ENCODE measurements at regions not wholly inside any gene's neighbourhood (a gene's known extent, or its start where the extent isn't known, plus 50 kb on each side); places are given as distances from the start of the nearest gene placed in this dataset.
"Not testable (repeated sequence)": the region's sequence is repeated elsewhere in the genome, so short reads cannot be mapped to it uniquely, and the experiment has no call there.

- DNase-seq (ENCODE audit: low read depth, low spot score), result not testable (repeated sequence)
These were observed 518.9 kb upstream of the HS3ST1 start for GRCh38 chr4:11947629-11948028.

DNA sequence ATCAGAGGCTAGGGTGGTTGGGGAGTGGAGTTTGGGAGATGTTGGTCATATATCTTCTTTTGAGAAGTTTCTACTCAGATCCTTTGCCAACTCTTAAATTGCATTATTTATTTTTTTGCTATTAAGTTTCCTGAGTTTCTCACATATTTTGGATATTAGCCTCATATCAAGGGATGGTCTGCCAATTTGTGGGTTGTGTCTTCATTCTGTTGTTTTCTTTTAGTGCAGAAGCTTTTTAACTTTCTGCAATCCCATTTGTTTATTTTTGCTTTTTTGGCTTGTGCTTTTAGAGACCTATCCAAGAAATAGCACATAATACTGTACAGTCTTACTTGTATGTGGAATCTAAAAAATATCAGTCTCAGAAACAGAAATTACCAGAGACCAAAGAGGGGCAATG, 509.2 kb upstream of the HS3ST1 start:
- no peak for DNase-seq (ENCODE audit: low read depth, low spot score)

- DNase-seq (ENCODE audit: low read depth, low spot score), result no peak
These were observed 502.6 kb upstream of the HS3ST1 start for GRCh38 chr4:11931266-11931820.

DNA sequence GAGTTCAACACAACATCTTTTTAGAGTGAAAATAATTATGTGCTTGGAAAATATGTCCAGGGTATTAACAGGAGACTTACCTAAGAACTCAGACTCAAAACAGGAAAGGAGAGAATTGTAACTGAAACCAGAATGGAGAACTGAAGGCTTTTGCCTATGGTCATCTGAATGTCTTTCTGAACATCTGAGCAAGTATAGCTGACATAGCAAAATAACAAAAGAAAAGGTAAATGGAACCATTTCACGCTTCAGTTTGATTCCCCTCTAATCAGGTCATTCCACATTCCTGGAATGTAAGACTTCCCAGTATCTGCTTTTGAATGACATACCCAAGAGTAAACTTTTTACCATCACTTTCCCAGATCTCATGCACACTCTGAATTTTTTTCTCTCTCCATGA, 500.4 kb upstream of the HS3ST1 start:
- DNase-seq (ENCODE audit: low read depth, low spot score), result no peak

DNA sequence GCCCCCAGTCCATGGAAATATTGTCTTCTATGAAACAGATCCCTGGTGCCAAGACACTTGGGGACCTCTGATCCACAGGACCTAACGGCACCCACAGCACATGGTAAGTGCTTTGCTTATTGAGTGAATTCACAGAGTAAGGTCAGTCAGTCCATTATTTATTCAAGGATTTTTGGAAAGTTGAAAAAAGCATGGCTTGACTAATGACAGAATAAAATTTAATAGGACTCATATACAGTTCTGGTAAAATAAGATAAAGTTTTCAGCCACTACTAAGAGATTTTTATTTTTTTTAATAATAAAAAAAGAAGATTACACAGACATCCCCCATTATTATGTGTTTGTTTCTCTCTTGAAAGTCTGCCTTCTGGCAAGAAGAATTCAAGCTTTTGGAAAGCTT, 490.6 kb upstream of the HS3ST1 start:
- DNase-seq (ENCODE audit: low read depth, low spot score), result no peak

DNA sequence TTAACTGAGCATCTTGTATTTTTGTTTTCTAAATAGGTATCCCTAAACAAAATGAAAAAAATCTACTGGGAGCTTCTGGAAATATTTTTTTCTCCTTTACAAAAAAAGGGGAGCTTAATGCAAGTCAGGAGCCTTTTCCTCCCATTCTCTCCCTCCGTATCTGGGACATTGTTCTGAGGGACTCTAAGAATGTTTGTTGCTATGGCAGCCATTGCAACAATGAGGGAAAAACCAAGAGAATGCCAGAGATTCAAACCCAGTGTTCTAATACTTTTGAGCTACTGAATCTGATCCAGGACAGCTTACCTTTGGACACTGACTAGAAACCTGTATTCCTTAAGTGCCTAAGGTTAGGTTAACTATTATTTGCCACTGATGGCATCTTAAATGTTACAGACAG, 485.7 kb upstream of the HS3ST1 start:
- DNase-seq (ENCODE audit: low read depth, low spot score), result no peak

GRCh38 chr4:11912886-11913285, 484.2 kb upstream of the HS3ST1 start:
- no peak for DNase-seq (ENCODE audit: low read depth, low spot score)

DNA sequence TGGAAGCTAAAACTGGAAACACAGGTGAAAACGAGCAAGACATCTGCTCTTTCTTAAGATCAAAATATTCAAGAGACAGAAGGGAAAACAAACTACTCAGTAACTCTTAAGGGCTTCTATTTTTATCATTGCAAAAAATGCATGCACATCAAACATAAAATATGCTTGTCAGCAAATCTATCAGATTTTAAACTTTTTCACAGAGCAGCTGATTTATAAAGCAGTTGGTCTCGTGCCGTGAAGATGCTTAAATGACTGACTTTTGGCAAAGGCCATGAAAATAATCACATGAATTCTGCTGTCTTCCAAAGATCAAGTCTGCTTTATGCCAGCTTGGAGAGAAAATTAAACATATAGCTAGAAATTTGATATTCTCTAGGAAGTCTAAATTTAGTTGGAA, 482.1 kb upstream of the HS3ST1 start:
- no peak for DNase-seq (ENCODE audit: low read depth, low spot score)

DNA sequence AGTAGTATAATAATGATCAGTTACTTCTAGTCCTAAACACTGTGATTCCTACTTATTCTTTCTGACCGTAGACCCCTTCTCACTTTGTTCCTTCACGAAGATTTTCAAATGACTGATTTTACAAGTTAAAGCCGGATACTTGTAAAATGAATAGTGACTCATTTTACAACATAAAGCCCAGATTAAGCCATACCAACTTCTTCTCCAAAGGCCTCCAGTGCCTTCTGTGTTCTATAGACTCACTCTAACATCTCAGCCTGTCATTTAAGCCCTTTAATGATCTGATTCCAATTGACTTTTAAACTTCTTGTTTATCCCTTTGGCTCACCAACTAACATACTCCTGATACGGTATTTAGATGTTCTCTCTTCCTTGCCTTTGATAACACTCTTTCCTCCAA, 480.0 kb upstream of the HS3ST1 start:
- DNase-seq (ENCODE audit: low read depth, low spot score), result no peak

DNA sequence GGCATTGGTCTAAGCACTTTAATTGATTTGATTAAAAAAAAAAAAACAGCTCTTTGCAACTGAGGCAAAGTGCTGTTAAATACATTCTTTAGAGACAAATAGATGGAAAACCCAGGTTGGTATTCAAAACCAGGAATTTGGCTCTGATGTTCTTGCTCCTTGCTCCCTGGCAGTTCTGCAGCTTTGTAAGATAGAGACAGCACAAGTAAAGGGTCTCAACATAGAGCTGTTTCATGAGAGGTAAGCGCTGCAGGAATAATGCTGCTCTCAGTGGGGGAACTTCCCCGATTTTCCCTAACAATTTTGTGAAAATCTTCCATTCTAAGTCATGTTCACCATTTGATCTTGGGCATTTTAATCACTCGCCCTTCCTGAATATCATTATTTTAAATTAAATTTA, 479.5 kb upstream of the HS3ST1 start:
- DNase-seq (ENCODE audit: low read depth, low spot score), result no peak

GRCh38 chr4:11904846-11905739, 476.4 kb upstream of the HS3ST1 start:
- no peak for DNase-seq (ENCODE audit: low read depth, low spot score)

DNA sequence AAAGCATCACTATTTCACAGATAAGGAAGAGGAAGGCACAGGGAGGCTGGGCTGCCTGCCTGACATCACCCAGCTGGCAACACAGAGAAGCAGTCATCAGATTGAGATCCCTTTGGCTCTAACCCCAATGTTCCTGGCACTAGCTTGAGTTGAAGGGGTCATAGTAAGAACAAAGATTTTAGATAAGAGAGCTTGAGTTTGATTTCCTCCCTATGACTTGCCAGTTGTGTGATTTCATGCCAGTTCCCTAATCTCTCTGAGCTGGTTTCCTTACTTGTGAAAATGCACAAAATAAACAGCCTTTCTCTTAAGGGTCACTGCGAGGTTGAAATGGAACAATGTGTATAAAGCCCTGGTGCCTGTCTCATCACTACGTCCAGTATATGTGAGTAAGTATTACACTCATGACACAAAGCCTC, 475.4 kb upstream of the HS3ST1 start:
- DNase-seq (ENCODE audit: low read depth, low spot score), result no peak

GRCh38 chr4:11901089-11901488, 472.4 kb upstream of the HS3ST1 start:
- no peak for DNase-seq (ENCODE audit: low read depth, low spot score)

GRCh38 chr4:11900359-11900758, 471.7 kb upstream of the HS3ST1 start:
- DNase-seq (ENCODE audit: low read depth, low spot score), result no peak

- no peak for DNase-seq (ENCODE audit: low read depth, low spot score)
These were observed 470.1 kb upstream of the HS3ST1 start for GRCh38 chr4:11898796-11899195.

- no peak for DNase-seq (ENCODE audit: low read depth, low spot score)
These were observed 467.1 kb upstream of the HS3ST1 start for GRCh38 chr4:11895766-11896165.

- no peak for DNase-seq (ENCODE audit: low read depth, low spot score)
These were observed 466.3 kb upstream of the HS3ST1 start for GRCh38 chr4:11894977-11895376.

DNA sequence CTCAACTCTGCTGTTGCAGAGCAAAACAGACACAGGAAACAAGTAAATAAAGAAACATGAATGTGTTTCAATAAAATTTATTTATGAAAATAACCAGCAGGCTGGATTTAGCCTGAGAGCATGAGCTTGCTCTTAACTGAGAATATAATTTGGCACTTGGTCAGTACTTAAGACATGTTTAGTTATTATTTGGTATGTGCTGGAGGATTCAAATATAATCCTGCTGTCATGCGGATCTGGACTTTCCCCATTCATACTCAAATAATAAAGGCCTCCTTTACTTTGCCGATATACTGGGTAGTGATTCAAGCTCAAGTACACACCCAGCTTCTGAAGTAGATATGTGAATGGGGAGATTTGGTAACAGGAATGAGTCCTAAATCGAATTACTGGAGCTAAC, 465.5 kb upstream of the HS3ST1 start:
- no peak for DNase-seq (ENCODE audit: low read depth, low spot score)

DNA sequence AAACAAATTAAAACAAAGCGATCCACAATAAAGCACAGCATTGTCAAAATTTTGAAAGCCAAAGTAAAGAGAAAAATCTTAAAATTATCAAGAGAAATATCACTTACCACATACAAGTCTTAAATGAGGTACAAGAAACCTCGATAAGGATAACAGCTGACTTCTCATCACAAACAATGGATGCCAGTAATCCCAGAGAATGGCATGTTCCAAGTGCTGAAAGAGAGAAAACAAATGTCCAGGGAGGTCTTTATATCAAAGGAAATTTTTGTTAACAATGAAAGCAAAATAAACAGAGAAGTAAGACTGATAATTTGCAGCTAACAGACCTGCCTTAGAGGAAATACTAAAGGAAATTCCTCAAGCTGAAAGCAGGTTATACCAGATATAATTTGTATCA, 460.4 kb upstream of the HS3ST1 start:
- no peak for DNase-seq (ENCODE audit: low read depth, low spot score)

- no peak for DNase-seq (ENCODE audit: low read depth, low spot score)
These were observed 453.3 kb upstream of the HS3ST1 start for GRCh38 chr4:11881947-11882346.

DNA sequence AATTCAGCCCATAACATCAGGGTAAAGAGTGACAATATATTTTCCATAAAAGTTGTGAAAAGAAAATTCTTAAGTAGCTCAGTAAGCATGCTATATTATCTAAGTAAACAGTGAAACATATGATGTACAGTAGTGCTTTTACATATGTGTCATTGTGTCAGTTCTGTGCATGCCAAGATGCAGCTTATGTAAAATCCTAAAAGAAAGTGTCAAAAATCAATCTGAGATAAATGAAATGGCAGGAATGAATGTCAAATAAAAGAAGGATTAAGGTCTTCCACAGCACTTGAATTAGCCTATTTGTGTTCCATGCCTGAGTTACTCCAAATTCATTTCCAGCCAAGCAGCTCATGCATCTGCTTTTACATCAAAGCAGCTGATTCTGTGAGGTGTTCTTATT, 452.7 kb upstream of the HS3ST1 start:
- no peak for DNase-seq (ENCODE audit: low read depth, low spot score)

DNA sequence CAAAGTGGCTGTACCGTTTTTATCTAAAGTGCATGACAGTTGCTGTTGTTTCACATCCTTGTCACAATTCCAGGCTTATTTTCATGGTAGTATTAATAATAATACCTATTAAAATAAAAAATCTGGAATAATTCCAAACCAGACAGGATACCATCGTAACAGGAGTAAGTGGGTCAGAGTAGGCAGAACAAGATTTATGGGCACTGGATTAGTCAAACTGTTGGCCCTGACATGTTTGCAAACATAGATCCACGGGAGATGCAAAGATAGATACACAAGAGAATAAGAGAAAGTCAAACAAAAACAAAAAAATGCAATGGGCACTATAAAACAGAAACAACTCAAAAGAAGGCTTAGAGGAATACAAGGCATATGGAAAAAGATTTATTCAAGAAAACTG, 449.5 kb upstream of the HS3ST1 start:
- DNase-seq (ENCODE audit: low read depth, low spot score), result no peak

DNA sequence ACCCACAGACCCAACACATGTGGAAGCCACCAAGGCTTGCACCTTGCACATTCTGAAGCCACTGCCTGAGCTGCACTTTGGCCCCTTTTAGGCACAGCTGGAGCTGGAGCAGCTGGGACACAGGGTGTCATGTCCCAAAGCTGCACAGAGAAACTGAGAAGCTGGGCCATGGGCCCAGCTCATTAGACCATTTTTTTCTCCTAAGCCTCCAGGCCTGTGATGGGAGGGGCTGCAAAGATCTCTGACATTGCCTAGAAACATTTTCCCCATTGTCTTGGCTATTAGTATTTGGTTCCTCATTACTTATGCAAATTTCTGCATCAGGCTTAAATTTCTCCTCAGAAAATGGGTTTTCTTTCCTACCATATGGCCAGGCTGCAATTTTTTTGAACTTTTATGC, 447.4 kb upstream of the HS3ST1 start:
- DNase-seq (ENCODE audit: low read depth, low spot score), result no peak

Data from brain pericyte (primary cell).